Effector CD4-positive, alpha-beta T cell (primary cell): ENCODE measurements at regions not wholly inside any gene's neighbourhood (a gene's known extent, or its start where the extent isn't known, plus 50 kb on each side); places are given as distances from the start of the nearest gene placed in this dataset.

Experiments
- DNase-seq: peaks from one replicate; pipeline ENCODE4 v3.0.0-alpha.2; 2020

- no peak for DNase-seq
These were observed 531.6 kb downstream of the SHQ1 start for GRCh38 chr3:72316501-72317279.

- DNase-seq = no peak
These were observed 528.4 kb upstream of the PROK2 start for GRCh38 chr3:72313308-72313707.

- no peak for DNase-seq
These were observed 527.4 kb upstream of the PROK2 start for GRCh38 chr3:72312339-72312738.

- no peak for DNase-seq
These were observed 526.5 kb upstream of the PROK2 start for GRCh38 chr3:72311425-72311824.

GRCh38 chr3:72310419-72311380 is 525.8 kb upstream of the PROK2 start:
- DNase-seq = no peak

- no peak for DNase-seq
These were observed 524.9 kb upstream of the PROK2 start for GRCh38 chr3:72309661-72310418.

GRCh38 chr3:72308641-72309040 is 523.7 kb upstream of the PROK2 start:
- no peak for DNase-seq

- DNase-seq = no peak
These were observed 522.6 kb upstream of the PROK2 start for GRCh38 chr3:72307438-72308115.

GRCh38 chr3:72306800-72307341 is 521.9 kb upstream of the PROK2 start:
- no peak for DNase-seq

- no peak for DNase-seq
These were observed 519.0 kb upstream of the PROK2 start for GRCh38 chr3:72303926-72304325.

GRCh38 chr3:72301779-72302178 is 516.8 kb upstream of the PROK2 start:
- no peak for DNase-seq

- DNase-seq = no peak
These were observed 515.7 kb upstream of the PROK2 start for GRCh38 chr3:72300621-72301020.

- no peak for DNase-seq
These were observed 514.9 kb upstream of the PROK2 start for GRCh38 chr3:72299823-72300222.

GRCh38 chr3:72299321-72299802 is 514.4 kb upstream of the PROK2 start:
- no peak for DNase-seq

- no peak for DNase-seq
These were observed 513.5 kb upstream of the PROK2 start for GRCh38 chr3:72298201-72299152.

- no peak for DNase-seq
These were observed 512.5 kb upstream of the PROK2 start for GRCh38 chr3:72297481-72297880.

- no peak for DNase-seq
These were observed 511.6 kb upstream of the PROK2 start for GRCh38 chr3:72296477-72297111.

GRCh38 chr3:72295962-72296450 is 511.1 kb upstream of the PROK2 start:
- DNase-seq = no peak

GRCh38 chr3:72295276-72295961 is 510.5 kb upstream of the PROK2 start:
- DNase-seq = no peak
